Kidney (tissue), 13 donors: ENCODE measurements at regions not wholly inside any gene's neighbourhood (a gene's known extent, or its start where the extent isn't known, plus 50 kb on each side); places are given as distances from the start of the nearest gene placed in this dataset.
A peak's percentile ranks its signal among the peaks of the same experiment; 100 is the strongest.

Source experiments
- DNase-seq, 5 donors: peaks; one replicate each; pipeline ENCODE4 v3.0.0-alpha.2; 2013 to 2020
- FAIRE-seq: peaks from 2 replicates; lab custom pipeline; 2012; peaks lifted over from hg19 to GRCh38; lab: Jason Lieb, UNC
- H3K27ac ChIP-seq, 2 donors: one replicate each; pipeline ENCODE4 v1.7.0; 2013; ENCODE audit warnings: low read depth in 2 of 2, low read length in 2 of 2, inconsistent platforms in 1 of 2
- H3K27me3 ChIP-seq: one replicate; pipeline ENCODE4 v1.7.1; 2013; ENCODE audit warnings: low read length, inconsistent platforms; ENCODE audit not compliant: control insufficient read depth, insufficient read depth
- H3K36me3 ChIP-seq, 3 donors: one replicate each; pipeline versions ENCODE4 v1.7.0 to v1.7.1; 2013; ENCODE audit warnings: low read length in 3 of 3, control low read depth in 1 of 3, inconsistent platforms in 1 of 3; ENCODE audit not compliant: insufficient read depth in 3 of 3, control insufficient read depth in 2 of 3
- H3K4me1 ChIP-seq, 3 donors: one replicate each; pipeline versions ENCODE4 v1.7.0 to v1.7.1; 2013; ENCODE audit warnings: low read length in 3 of 3, inconsistent platforms in 1 of 3, low read depth in 1 of 3; ENCODE audit not compliant: control insufficient read depth in 2 of 3, insufficient read depth in 2 of 3
- H3K4me3 ChIP-seq, 3 donors: one replicate each; pipeline versions ENCODE4 v1.7.0 to v1.8.1; 2013; ENCODE audit warnings: low read length in 3 of 3, control low read depth in 1 of 3, inconsistent platforms in 1 of 3
- H3K9ac ChIP-seq, 3 donors: one replicate each; pipeline versions ENCODE4 v1.7.0 to v1.7.1; 2013; ENCODE audit warnings: low read length in 3 of 3, control low read depth in 1 of 3, inconsistent platforms in 1 of 3
- H3K9me3 ChIP-seq, 3 donors: one replicate each; pipeline versions ENCODE4 v1.7.0 to v1.7.1; 2013; ENCODE audit warnings: low read length in 3 of 3, control low read depth in 1 of 3, inconsistent platforms in 1 of 3; ENCODE audit not compliant: control insufficient read depth in 2 of 3, insufficient read depth in 1 of 3
- intact Hi-C: fragments of 100-400 bp; cut with DNase I; formaldehyde crosslinking; loops from one replicate; pipeline ENCODE4 v1.11.1; 2022
- TF ChIP-seq, protein P1 (sequence below): IDR thresholded peaks from 3 replicates; pipeline ENCODE4 v1.5.1; 2012; ENCODE audit warnings: mild to moderate bottlenecking, moderate library complexity, borderline replicate concordance; ENCODE audit not compliant: insufficient read depth; ENCODE audit errors: extremely low read depth
- donor health status: control.
- donor health status: control.
- donor health status: control.
- donor health status: control.
- donor health status: control.
- donor health status: DM: yes; HTN: yes; CAD: no.
- donor health status: Normal renal cell carcinoma (clear cell type).

DNA sequence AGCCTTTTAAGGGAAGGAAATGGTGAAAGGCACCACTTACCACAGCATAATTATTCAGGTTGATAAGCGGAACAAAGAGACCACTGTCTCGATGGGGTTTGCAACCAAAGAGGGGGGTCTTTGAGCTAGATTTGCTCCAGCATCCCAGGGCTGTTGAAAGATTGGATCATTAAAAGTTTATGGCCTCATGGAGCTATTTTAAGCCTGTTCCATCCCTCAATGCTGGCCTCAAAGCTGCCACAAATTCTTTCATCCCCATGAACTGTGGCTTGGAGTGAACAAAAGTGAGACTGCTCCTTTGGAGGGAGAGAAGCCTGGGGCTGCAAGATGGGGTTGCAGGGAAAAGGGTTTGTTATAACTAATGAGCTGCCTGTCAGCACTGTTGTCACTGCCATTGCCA is 209.8 kb downstream of the RTL9 start:
- no peak overlapping the region for H3K9ac ChIP-seq
- no peak overlapping the region for H3K4me3 ChIP-seq
- H3K4me1 ChIP-seq = no peaks in the 10 kb centered on the region
- H3K9me3 ChIP-seq = peaks cover 0 to 4% (median 0%) of the 10 kb centered on the region in 3 donors
- H3K27me3 ChIP-seq = no peaks in the 10 kb centered on the region
- TF ChIP-seq, protein P1, sequence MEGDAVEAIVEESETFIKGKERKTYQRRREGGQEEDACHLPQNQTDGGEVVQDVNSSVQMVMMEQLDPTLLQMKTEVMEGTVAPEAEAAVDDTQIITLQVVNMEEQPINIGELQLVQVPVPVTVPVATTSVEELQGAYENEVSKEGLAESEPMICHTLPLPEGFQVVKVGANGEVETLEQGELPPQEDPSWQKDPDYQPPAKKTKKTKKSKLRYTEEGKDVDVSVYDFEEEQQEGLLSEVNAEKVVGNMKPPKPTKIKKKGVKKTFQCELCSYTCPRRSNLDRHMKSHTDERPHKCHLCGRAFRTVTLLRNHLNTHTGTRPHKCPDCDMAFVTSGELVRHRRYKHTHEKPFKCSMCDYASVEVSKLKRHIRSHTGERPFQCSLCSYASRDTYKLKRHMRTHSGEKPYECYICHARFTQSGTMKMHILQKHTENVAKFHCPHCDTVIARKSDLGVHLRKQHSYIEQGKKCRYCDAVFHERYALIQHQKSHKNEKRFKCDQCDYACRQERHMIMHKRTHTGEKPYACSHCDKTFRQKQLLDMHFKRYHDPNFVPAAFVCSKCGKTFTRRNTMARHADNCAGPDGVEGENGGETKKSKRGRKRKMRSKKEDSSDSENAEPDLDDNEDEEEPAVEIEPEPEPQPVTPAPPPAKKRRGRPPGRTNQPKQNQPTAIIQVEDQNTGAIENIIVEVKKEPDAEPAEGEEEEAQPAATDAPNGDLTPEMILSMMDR = no peak
- DNase-seq (peak in 1 of 5 donors; percentile 0), FAIRE-seq (no peak)
- H3K27ac ChIP-seq = no peak overlapping the region
- H3K36me3 ChIP-seq = no peaks in the 10 kb centered on the region
- intact Hi-C loops = no loop called here

DNA sequence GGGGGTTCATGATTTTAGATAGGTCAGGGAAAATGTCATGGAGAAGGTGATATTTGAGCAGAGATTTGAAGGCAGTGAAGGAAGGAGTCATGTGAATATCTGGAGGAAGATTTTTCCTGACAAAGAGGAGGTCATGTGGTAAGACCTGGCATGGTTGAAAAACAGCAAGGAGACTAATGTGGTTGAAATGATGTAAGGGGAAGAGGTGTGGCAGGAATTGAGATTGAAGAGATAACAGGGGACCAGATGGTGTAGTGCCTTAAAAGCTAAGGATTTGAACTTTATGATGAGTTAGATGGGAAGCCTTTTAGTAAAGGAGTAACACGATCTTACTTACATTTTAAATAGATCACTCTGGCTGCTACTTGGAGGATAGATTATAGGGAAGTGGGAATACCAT is 210.9 kb downstream of the RTL9 start:
- FAIRE-seq (no peak), DNase-seq (no peak)
- Histone ChIP-seq H3K9me3 (peaks cover 0 to 4% (median 0%) of the 10 kb centered on the region in 3 donors), H3K27me3 (no peaks in the 10 kb centered on the region), H3K27ac (no peak overlapping the region), H3K4me3 (no peak overlapping the region), H3K36me3 (no peaks in the 10 kb centered on the region), H3K4me1 (no peaks in the 10 kb centered on the region), H3K9ac (no peak overlapping the region)
- intact Hi-C loops = no loop called here
- TF ChIP-seq, protein P1 = no peak

DNA sequence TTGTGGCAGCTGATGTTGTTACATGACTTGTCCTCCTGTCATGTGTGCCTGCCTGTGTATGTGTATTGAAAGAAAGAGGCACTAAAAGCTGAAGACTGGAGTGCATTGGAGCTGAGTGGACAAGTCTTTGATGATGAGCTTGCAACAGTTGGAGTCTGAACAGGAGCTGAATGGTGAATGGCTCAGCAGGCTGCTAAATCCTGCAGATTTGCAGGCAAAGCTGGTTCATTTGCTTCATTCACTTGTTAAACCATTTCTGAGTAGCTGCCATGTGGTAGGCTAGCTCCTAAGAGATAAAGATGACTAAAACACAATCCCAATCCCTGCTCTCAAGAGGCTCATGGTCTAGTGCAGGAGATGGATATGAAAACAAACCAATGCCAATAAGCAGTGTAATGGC is 217.3 kb downstream of the CHRDL1 start:
- H3K9me3 ChIP-seq = no peaks in the 10 kb centered on the region
- TF ChIP-seq, protein P1 = no peak
- DNase-seq = no peak
- H3K27ac ChIP-seq = no peak overlapping the region
- intact Hi-C loops = no loop called here
- H3K4me3 ChIP-seq = no peak overlapping the region
- no peak for FAIRE-seq
- no peak overlapping the region for H3K9ac ChIP-seq
- no peaks in the 10 kb centered on the region for H3K4me1 ChIP-seq
- H3K36me3 ChIP-seq = no peaks in the 10 kb centered on the region
- no peaks in the 10 kb centered on the region for H3K27me3 ChIP-seq

DNA sequence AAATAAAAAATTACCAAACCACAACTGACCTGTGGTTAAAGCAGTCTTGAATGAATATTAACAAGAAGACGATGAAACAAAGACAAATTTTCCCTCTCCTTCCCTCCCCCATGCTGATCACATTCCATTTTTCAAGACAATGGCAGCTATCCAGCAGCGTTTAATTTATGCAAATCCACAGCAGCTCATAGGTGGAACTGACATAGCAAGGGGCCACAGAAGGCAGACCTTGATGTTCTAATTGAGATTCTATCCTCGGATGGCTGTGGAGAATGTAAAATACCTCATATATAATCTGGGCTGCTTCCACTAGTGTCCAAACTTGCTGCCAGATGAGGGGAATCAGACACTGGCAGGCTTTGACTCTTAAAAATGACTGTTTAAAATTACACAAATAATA is 211.5 kb downstream of the CHRDL1 start:
- TF ChIP-seq, protein P1 = no peak
- no peak overlapping the region for H3K9ac ChIP-seq
- intact Hi-C loops = no loop called here
- H3K4me1 ChIP-seq = no peaks in the 10 kb centered on the region
- H3K9me3 ChIP-seq = no peaks in the 10 kb centered on the region
- DNase-seq (no peak), FAIRE-seq (no peak)
- no peak overlapping the region for H3K27ac ChIP-seq
- H3K36me3 ChIP-seq = no peaks in the 10 kb centered on the region
- no peak overlapping the region for H3K4me3 ChIP-seq
- H3K27me3 ChIP-seq = no peaks in the 10 kb centered on the region
